Heart right ventricle (tissue), 16 donors: ENCODE measurements at regions not wholly inside any gene's neighbourhood (a gene's known extent, or its start where the extent isn't known, plus 50 kb on each side); places are given as distances from the start of the nearest gene placed in this dataset.
"Not testable (repeated sequence)": the region's sequence is repeated elsewhere in the genome, so short reads cannot be mapped to it uniquely, and the experiment has no call there.

Source experiments
- ATAC-seq, 8 donors: fragments of 200-7000 bp; cut with Tn5 transposase; one replicate each; pipeline ENCODE4 v1.9.1; 2020; ENCODE audit warnings: mild to moderate bottlenecking in 8 of 8, moderate library complexity in 8 of 8, moderate number of reproducible peaks in 1 of 8
- DNase-seq, 2 donors: peaks; one replicate each; pipeline ENCODE4 v3.0.0-alpha.2; 2020
- H3K27ac ChIP-seq, 10 donors: fragments of 200-600 bp; sonication (generic) in 2 of 10; one replicate each; pipeline versions ENCODE4 v1.5.0 to v1.8.0; 2020 to 2022; ENCODE audit warnings: mild to moderate bottlenecking in 3 of 10
- H3K27me3 ChIP-seq, 7 donors: fragments of 200-600 bp; one replicate each; pipeline ENCODE4 v1.8.0; 2021 to 2022; ENCODE audit warnings: mild to moderate bottlenecking in 2 of 7
- H3K36me3 ChIP-seq, 9 donors: fragments of 200-600 bp; sonication (generic) in 1 of 9; one replicate each; pipeline versions ENCODE4 v1.5.0 to v1.8.0; 2020 to 2022; ENCODE audit warnings: mild to moderate bottlenecking in 2 of 9
- H3K4me1 ChIP-seq, 9 donors: fragments of 200-600 bp; sonication (generic) in 1 of 9; one replicate each; pipeline versions ENCODE4 v1.5.0 to v1.8.0; 2020 to 2022; ENCODE audit warnings: mild to moderate bottlenecking in 4 of 9
- H3K4me3 ChIP-seq, 10 donors: fragments of 200-600 bp; sonication (generic) in 2 of 10; one replicate each; pipeline versions ENCODE4 v1.5.0 to v1.8.0; 2020 to 2022; ENCODE audit warnings: mild to moderate bottlenecking in 7 of 10, moderate library complexity in 2 of 10
- H3K9me3 ChIP-seq, 11 donors: fragments of 200-600 bp in 10 of 11; sonication (generic) in 2 of 11; one replicate each; pipeline versions ENCODE4 v1.5.0 to v1.8.0; 2013 to 2022; ENCODE audit warnings: mild to moderate bottlenecking in 2 of 11, control low read depth in 1 of 11, moderate library complexity in 1 of 11
- CTCF ChIP-seq, 9 donors: fragments of 200-600 bp; sonication (generic) in 2 of 9; IDR thresholded peaks; one replicate each; pipeline versions ENCODE4 v1.5.0 to v1.8.0; 2021 to 2022; ENCODE audit warnings: antibody characterized with exemption in 9 of 9, mild to moderate bottlenecking in 5 of 9, moderate library complexity in 1 of 9
- WGBS, 2 donors: extraction: QIAGEN DNeasy Blood & Tissue Kit; methylation state at CpG; one replicate each; pipeline ENCODE4 v1.1.7; 2013; ENCODE audit warnings: inconsistent platforms in 1 of 2; 5-methylcytosine and 5-hydroxymethylcytosine counted together
- intact Hi-C, 10 donors: fragments of 100-400 bp; cut with DNase I; formaldehyde crosslinking; loops; one replicate each; pipeline versions ENCODE4 v1.11.1 to v1.14.2; 2022
- donor health status: Arrhythmogenic right ventricular cardiomyopathy.
- donor health status: ischemic (EF 13 %, LVEDD 7.1; RV severe dilation, severe dysfunction).
- donor health status: healthy with polysubstance abuse.
- donor health status: DM: no; HTN: yes; CAD: no.
- donor health status: DM: no; HTN: no; CAD: no.
- donor health status: ischemic (EF 25% LVEDD 6.9; RV normal size, moderate dysfunction).
- donor health status: ischemic (EF 25% LVEDD 5.7; RV mildly dilated, moderate dysfunction).
- donor health status: healthy.
- donor health status: DM: yes; HTN: yes; CAD: no.
- donor health status: Ischemic cardiomyopathy.
- donor health status: ischemic (EF 35%, LVEDD 5.7; RV mildly dilated, moderate dysfunction).
- donor health status: nonischemic (EF 11% LVEDD 7.7; RV severe dilation, severe dysfunction).
- donor health status: DM: yes; HTN: yes; CAD: no.
- donor health status: PGD.
- donor health status: ischemic (EF 29% LVEDD 5.4; RV normal size, mild dysfunction).
- donor health status: nonischemic (EF 23%, LVEDD 6.1; RV moderate dilation, normal function).

GRCh38 chr9:34773306-34773910 lies 63.5 kb upstream of the CCL21 start:
- ATAC-seq = no peak
- Histone ChIP-seq H3K4me1 (no peaks in the 10 kb centered on the region), H3K27me3 (peaks cover 0 to 28% (median 7%) of the 10 kb centered on the region in 7 donors), H3K27ac (no peak overlapping the region), H3K36me3 (no peaks in the 10 kb centered on the region), H3K4me3 (no peak overlapping the region), H3K9me3 (peaks cover 0 to 15% (median 0%) of the 10 kb centered on the region in 11 donors)
- WGBS, 2 donors = 67 to 75% methylated on average over 4 of the region's 4 CpGs
- intact Hi-C loops = loop anchor here in 1 of 10 donors (10.0 kb wide), 1 partner anchor 81 kb away; no protein-coding TSS in a partner anchor
- TF ChIP-seq CTCF (IDR thresholded peaks at IDR 0.05) = no peak
- DNase-seq = no peak

- peaks cover 0 to 28% (median 8%) of the 10 kb centered on the region in 7 donors for H3K27me3 ChIP-seq
- WGBS, 2 donors = 78 to 81% methylated on average over 4 of the region's 4 CpGs
Observed at GRCh38 chr9:34771007-34771406, 61.1 kb upstream of the CCL21 start.

GRCh38 chr9:34767087-34767486 lies 57.2 kb upstream of the CCL21 start:
- not testable (repeated sequence) for ATAC-seq, H3K9me3 ChIP-seq, DNase-seq, H3K36me3 ChIP-seq, H3K4me3 ChIP-seq, H3K4me1 ChIP-seq, H3K27ac ChIP-seq
- peaks cover 0 to 20% (median 8%) of the 10 kb centered on the region in 7 donors for H3K27me3 ChIP-seq
- intact Hi-C loops = loop anchor here in 1 of 10 donors (10.0 kb wide), 1 partner anchor 62 kb away; no protein-coding TSS in a partner anchor
- 47 to 65% methylated on average over 5 to 8 of the region's 9 CpGs for WGBS, 2 donors

More at GRCh38 chr9:34771007-34771406, 61.1 kb upstream of the CCL21 start:
- intact Hi-C loops = loop anchor here in 1 of 10 donors (10.0 kb wide), 1 partner anchor 84 kb away; no protein-coding TSS in a partner anchor
- no peak for ATAC-seq
- H3K4me1 ChIP-seq = no peaks in the 10 kb centered on the region
- no peak overlapping the region for H3K27ac ChIP-seq
- TF ChIP-seq CTCF (IDR thresholded peaks at IDR 0.05) = no peak
- peaks cover 0 to 9% (median 0%) of the 10 kb centered on the region in 11 donors for H3K9me3 ChIP-seq
- no peak for DNase-seq
- no peaks in the 10 kb centered on the region for H3K36me3 ChIP-seq
- no peak overlapping the region for H3K4me3 ChIP-seq

- not testable (repeated sequence) for H3K9me3 ChIP-seq, H3K36me3 ChIP-seq, H3K4me3 ChIP-seq, H3K27me3 ChIP-seq, H3K4me1 ChIP-seq, H3K27ac ChIP-seq
- TF ChIP-seq CTCF (IDR thresholded peaks at IDR 0.05) = peak; percentile 31 to 75 (median 64)
- peak; percentile 26 to 50 for DNase-seq
- 30 to 32% methylated on average over 32 of the region's 32 CpGs for WGBS, 2 donors
- intact Hi-C loops = loop anchor here in 1 of 10 donors (10.0 kb wide), 1 partner anchor 56 kb away; no protein-coding TSS in a partner anchor
- ATAC-seq = peak; percentile 77 to 97 (median 88)
Observed at GRCh38 chr9:34760196-34761040, 50.5 kb upstream of the CCL21 start.
